Skeletal muscle satellite cell (primary cell): ENCODE measurements at regions not wholly inside any gene's neighbourhood (a gene's known extent, or its start where the extent isn't known, plus 50 kb on each side); places are given as distances from the start of the nearest gene placed in this dataset.

ENCODE experiments used
- H3K27me3 ChIP-seq: 2 replicates; pipeline ENCODE4 v1.7.0; 2013; ENCODE audit warnings: low read length; ENCODE audit not compliant: control insufficient read depth, insufficient read depth
- H3K36me3 ChIP-seq: 2 replicates; pipeline ENCODE4 v1.7.0; 2013; ENCODE audit warnings: mild to moderate bottlenecking, control low read depth, low read length; ENCODE audit not compliant: insufficient read depth
- H3K4me1 ChIP-seq: 2 replicates; pipeline ENCODE4 v1.7.0; 2013; ENCODE audit warnings: low read length; ENCODE audit not compliant: control insufficient read depth, insufficient read depth
- H3K4me2 ChIP-seq: 2 replicates; pipeline ENCODE4 v1.7.0; 2013; ENCODE audit warnings: mild to moderate bottlenecking, low read length
- H3K4me3 ChIP-seq: 2 replicates; pipeline ENCODE4 v1.7.0; 2013; ENCODE audit warnings: low read length
- H3K9ac ChIP-seq: 2 replicates; pipeline ENCODE4 v1.7.0; 2013; ENCODE audit warnings: mild to moderate bottlenecking, low read depth, low read length, moderate library complexity
- H3K9me3 ChIP-seq: replicated peaks from 2 replicates; pipeline ENCODE4 v1.7.0; 2013; ENCODE audit warnings: mild to moderate bottlenecking, control low read depth, low read length

- Histone ChIP-seq H3K36me3 (no peaks in the 10 kb centered on the region), H3K27me3 (peaks cover 44% of the 10 kb centered on the region), H3K4me3 (no peak overlapping the region), H3K9ac (no peak overlapping the region), H3K9me3 (no peaks in the 10 kb centered on the region), H3K4me1 (peaks cover 1% of the 10 kb centered on the region), H3K4me2 (no peak overlapping the region)
Measured at GRCh38 chr15:70313099-70314017, 215.6 kb upstream of the TLE3 start.

DNA sequence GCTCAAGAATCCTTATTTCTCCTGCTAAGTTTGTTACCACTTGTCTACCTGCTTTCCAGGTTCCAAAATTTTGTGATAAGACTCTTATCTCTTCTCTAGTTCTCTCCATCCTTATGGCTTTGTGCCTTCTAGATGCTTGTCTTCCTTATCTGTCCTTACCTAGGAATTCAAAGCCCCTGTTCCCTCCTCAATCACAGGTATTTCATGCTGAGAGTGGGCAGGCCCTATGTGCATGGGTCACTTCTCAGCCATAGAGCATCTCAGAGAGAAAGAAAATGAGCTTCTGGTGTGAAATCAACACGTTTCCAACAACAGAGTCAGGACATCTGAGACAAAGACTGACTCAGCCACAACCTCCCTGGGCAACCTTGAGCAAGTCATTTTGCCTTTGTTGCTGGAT, 214.1 kb upstream of the TLE3 start:
- Histone ChIP-seq H3K4me1 (no peaks in the 10 kb centered on the region), H3K27me3 (peaks cover 46% of the 10 kb centered on the region), H3K36me3 (no peaks in the 10 kb centered on the region), H3K4me2 (no peak overlapping the region), H3K4me3 (no peak overlapping the region), H3K9me3 (no peaks in the 10 kb centered on the region), H3K9ac (no peak overlapping the region)

- Histone ChIP-seq H3K36me3 (no peaks in the 10 kb centered on the region), H3K27me3 (peaks cover 50% of the 10 kb centered on the region), H3K4me2 (no peak overlapping the region), H3K4me1 (no peaks in the 10 kb centered on the region), H3K4me3 (no peak overlapping the region), H3K9me3 (no peaks in the 10 kb centered on the region), H3K9ac (no peak overlapping the region)
Measured at GRCh38 chr15:70309716-70310115, 212.0 kb upstream of the TLE3 start.

DNA sequence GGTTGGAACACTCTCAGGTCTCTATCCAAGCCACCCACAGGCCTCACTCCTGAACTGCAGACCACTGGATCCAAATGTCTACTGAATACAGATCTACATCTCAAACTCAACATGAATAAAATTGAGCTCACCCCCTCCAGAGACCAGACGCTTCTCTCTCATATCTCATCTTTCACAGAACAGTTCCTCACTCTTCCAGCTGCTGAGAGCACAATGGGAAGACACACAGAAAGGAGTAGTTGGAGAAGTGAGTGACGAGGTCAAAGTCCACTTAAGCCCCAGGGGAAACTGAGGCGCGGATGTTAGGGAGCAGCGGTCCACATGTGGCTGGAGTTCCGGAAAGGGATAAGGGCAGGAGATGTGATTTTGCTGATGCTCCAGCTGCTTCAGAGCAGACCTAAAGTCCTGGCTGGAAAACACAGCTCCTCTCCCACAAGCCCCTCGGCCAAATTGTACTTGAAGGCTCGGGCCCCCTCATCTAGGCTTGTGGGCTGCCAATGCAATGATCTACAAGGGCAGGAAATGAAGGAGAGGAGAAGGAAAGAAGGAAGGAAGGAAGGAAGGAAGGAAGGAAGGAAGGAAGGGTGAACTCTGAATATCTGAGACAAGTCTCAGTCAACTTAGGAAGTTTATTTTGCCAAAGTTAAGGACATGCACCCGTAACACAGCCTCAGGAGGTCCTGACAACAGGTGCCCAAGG, 211.2 kb upstream of the TLE3 start:
- Histone ChIP-seq H3K36me3 (no peaks in the 10 kb centered on the region), H3K27me3 (peaks cover 47% of the 10 kb centered on the region), H3K4me2 (no peak overlapping the region), H3K9ac (no peak overlapping the region), H3K9me3 (no peaks in the 10 kb centered on the region), H3K4me3 (no peak overlapping the region), H3K4me1 (no peaks in the 10 kb centered on the region)

DNA sequence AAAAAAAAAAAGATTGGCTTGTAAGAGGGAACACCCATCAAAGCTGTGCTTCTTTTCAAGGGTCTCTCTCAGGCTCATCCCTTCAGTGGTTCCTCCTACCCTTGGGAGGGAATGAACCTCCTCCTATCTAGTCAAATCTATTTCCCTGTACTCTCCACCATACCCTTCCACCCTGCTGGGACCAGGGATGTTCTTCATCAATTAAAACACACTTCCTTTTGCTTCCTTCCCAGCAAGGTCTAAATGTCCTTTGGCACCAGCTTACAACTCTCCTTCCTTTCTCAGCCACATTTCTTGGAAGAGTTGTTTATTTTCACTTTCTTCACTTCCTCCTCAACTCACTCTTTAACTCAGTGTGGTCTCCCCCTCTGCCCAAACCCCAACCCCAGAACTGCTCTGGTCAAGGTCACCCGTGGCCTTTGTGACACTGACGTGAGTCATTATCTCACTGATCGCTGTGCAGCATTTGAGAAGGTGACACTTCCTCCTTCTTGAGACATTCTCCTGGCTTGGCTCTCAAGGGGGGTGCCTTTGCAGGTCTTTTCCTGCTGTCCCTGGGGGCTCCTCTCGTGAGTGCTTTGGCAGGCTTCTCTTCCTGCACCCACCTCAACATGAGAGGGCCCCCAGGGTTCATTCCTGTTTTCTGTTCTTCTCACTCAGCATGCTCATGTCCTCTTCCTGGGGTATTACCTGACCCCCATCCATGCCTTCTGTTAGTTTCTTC, 210.5 kb upstream of the TLE3 start:
- no peaks in the 10 kb centered on the region for H3K4me1 ChIP-seq
- peaks cover 44% of the 10 kb centered on the region for H3K27me3 ChIP-seq
- no peak overlapping the region for H3K4me3 ChIP-seq
- H3K9me3 ChIP-seq, result no peaks in the 10 kb centered on the region
- H3K9ac ChIP-seq, result no peak overlapping the region
- H3K36me3 ChIP-seq, result no peaks in the 10 kb centered on the region
- no peak overlapping the region for H3K4me2 ChIP-seq

DNA sequence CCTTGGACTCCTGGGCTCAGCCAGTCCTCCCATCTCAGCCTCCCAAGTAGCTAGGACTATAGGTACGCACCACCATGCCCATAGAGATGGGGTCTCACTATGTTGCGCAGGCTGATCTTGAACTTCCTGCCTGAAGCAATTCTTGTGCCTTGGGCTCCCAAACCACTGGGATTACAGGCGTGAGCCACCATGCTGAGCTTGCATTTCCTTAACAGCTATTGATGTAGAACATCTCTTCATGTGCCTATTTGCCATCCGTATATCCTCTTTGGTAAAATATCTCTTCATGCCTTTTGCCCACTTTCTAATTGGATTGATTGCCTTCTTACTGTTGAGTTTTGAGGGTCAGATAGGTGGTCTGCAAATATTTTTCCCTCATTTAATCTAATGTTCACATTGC, 208.9 kb upstream of the TLE3 start:
- no peak overlapping the region for H3K4me3 ChIP-seq
- H3K9ac ChIP-seq, result no peak overlapping the region

GRCh38 chr15:70306081-70306480, 208.4 kb upstream of the TLE3 start:
- H3K4me2 ChIP-seq, result no peak overlapping the region
- H3K4me3 ChIP-seq, result no peak overlapping the region
- peaks cover 31% of the 10 kb centered on the region for H3K27me3 ChIP-seq
- no peaks in the 10 kb centered on the region for H3K9me3 ChIP-seq
- no peak overlapping the region for H3K9ac ChIP-seq
- no peaks in the 10 kb centered on the region for H3K36me3 ChIP-seq
- H3K4me1 ChIP-seq, result no peaks in the 10 kb centered on the region

More for the DNA sequence above, 208.9 kb upstream of the TLE3 start:
- Histone ChIP-seq H3K27me3 (peaks cover 31% of the 10 kb centered on the region), H3K9me3 (no peaks in the 10 kb centered on the region), H3K36me3 (no peaks in the 10 kb centered on the region), H3K4me2 (no peak overlapping the region), H3K4me1 (no peaks in the 10 kb centered on the region)

DNA sequence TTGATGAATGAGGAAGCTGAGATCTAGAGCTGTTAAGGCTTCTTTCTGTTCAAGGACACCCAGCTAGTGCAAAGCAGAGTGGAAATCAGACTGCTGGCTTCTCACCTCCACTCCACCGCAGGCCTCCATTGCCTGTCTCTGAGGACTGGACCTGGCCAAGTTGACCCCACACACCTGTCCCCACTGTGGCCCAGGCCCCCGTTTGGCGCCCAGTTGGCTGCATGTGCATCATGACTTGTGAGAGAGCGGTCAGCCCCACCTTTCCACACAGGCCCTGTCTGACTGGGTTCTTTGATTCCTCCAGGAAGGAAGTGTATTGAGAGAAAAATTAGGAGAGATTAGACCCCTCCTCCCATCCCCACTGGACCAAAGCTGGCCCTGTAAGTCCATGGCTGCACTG, 206.3 kb upstream of the TLE3 start:
- Histone ChIP-seq H3K4me2 (no peak overlapping the region), H3K27me3 (peaks cover 21% of the 10 kb centered on the region), H3K36me3 (no peaks in the 10 kb centered on the region), H3K4me1 (no peaks in the 10 kb centered on the region), H3K4me3 (no peak overlapping the region), H3K9me3 (no peaks in the 10 kb centered on the region), H3K9ac (no peak overlapping the region)

- Histone ChIP-seq H3K27me3 (peaks cover 13% of the 10 kb centered on the region), H3K4me3 (no peak overlapping the region), H3K4me1 (no peaks in the 10 kb centered on the region), H3K4me2 (no peak overlapping the region), H3K9ac (no peak overlapping the region), H3K36me3 (no peaks in the 10 kb centered on the region), H3K9me3 (no peaks in the 10 kb centered on the region)
Measured at GRCh38 chr15:70302360-70302759, 204.6 kb upstream of the TLE3 start.

DNA sequence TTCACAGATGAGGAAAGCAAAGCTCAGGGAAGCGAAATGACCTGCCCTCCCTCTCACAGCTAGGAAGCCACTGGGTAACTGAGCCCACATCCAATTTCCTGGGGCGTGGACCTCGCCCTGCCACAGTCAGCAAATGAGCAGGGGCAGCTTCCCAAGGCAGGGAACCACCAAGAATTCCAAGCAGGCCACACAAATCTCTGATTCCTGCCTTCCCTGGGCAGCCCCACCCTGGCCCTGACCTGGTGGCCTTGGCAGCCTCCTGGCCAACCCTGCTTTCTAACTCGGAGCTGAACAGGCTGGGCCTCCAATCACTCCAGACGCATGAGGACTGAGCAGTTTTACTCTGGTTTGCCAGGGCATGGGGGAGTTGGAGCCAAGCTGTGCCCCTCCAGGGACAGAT, 203.7 kb upstream of the TLE3 start:
- H3K4me3 ChIP-seq, result no peak overlapping the region
- H3K4me2 ChIP-seq, result no peak overlapping the region
- no peak overlapping the region for H3K9ac ChIP-seq
- H3K4me1 ChIP-seq, result no peaks in the 10 kb centered on the region
- no peaks in the 10 kb centered on the region for H3K36me3 ChIP-seq
- no peaks in the 10 kb centered on the region for H3K9me3 ChIP-seq
- peaks cover 14% of the 10 kb centered on the region for H3K27me3 ChIP-seq
